Neural progenitor cell (in vitro differentiated cells): ENCODE measurements at regions not wholly inside any gene's neighbourhood (a gene's known extent, or its start where the extent isn't known, plus 50 kb on each side); places are given as distances from the start of the nearest gene placed in this dataset.

ENCODE experiments used
- DNase-seq: peaks from one replicate; pipeline ENCODE4 v3.0.0-alpha.2; 2016; ENCODE audit warnings: low spot score
- H2AFZ ChIP-seq: fragments of 200-600 bp; sonication (generic); replicated peaks from 2 replicates; pipeline ENCODE4 v1.6.1; 2016; ENCODE audit warnings: antibody characterized with exemption
- H3F3A ChIP-seq: fragments of 200-600 bp; sonication (generic); 2 replicates; pipeline ENCODE4 v1.6.1; 2016; ENCODE audit warnings: antibody characterized with exemption, low read depth
- H3K27ac ChIP-seq: fragments of 200-600 bp; sonication (generic); 2 replicates; pipeline ENCODE4 v1.5.1; 2016; ENCODE audit warnings: mild to moderate bottlenecking
- H3K27me3 ChIP-seq: fragments of 200-600 bp; sonication (generic); 2 replicates; pipeline ENCODE4 v1.6.1; 2016; ENCODE audit warnings: mild to moderate bottlenecking, moderate library complexity
- H3K36me3 ChIP-seq: fragments of 200-600 bp; sonication (generic); 2 replicates; pipeline ENCODE4 v1.5.1; 2016
- H3K4me1 ChIP-seq: fragments of 200-600 bp; sonication (generic); 2 replicates; pipeline ENCODE4 v1.6.1; 2016; ENCODE audit warnings: mixed run types
- H3K4me2 ChIP-seq: fragments of 200-600 bp; sonication (generic); 2 replicates; pipeline ENCODE4 v1.6.1; 2016
- H3K4me3 ChIP-seq: fragments of 200-600 bp; sonication (generic); 2 replicates; pipeline ENCODE4 v1.5.1; 2016
- H3K79me2 ChIP-seq: fragments of 200-600 bp; sonication (generic); 2 replicates; pipeline ENCODE4 v1.6.1; 2016; ENCODE audit warnings: low read depth
- H3K9ac ChIP-seq: fragments of 200-600 bp; sonication (generic); 2 replicates; pipeline ENCODE4 v1.6.1; 2016
- H3K9me3 ChIP-seq: fragments of 200-600 bp; sonication (generic); 2 replicates; pipeline ENCODE4 v1.5.1; 2016; ENCODE audit warnings: low read depth
- H4K20me1 ChIP-seq: fragments of 200-600 bp; sonication (generic); 2 replicates; pipeline ENCODE4 v1.6.1; 2016; ENCODE audit warnings: low read depth
- H3K27ac Mint-ChIP-seq: 3 replicates; pipeline ENCODE4 v1.8.0; 2021; ENCODE audit warnings: mixed read lengths
- H3K27me3 Mint-ChIP-seq: 2 replicates; pipeline ENCODE4 v1.8.0; 2022; ENCODE audit warnings: low read depth, mild to moderate bottlenecking, inconsistent platforms, moderate library complexity, mixed read lengths; ENCODE audit not compliant: insufficient read depth
- H3K36me3 Mint-ChIP-seq: 3 replicates; pipeline ENCODE4 v1.8.0; 2021; ENCODE audit warnings: mixed read lengths
- H3K4me1 Mint-ChIP-seq: 3 replicates; pipeline ENCODE4 v1.8.0; 2021; ENCODE audit warnings: mixed read lengths
- H3K4me3 Mint-ChIP-seq: 3 replicates; pipeline ENCODE4 v1.8.0; 2021; ENCODE audit warnings: mild to moderate bottlenecking, moderate library complexity, mixed read lengths
- H3K9me3 Mint-ChIP-seq: 3 replicates; pipeline ENCODE4 v1.8.0; 2020; ENCODE audit warnings: mixed read lengths
- EZH2 ChIP-seq: fragments of 200-600 bp; sonication (generic); IDR thresholded peaks from 2 replicates; pipeline ENCODE4 v1.6.1; 2017; ENCODE audit warnings: antibody characterized with exemption, mild to moderate bottlenecking, moderate library complexity
- EZH2phosphoT487 ChIP-seq: fragments of 200-600 bp; sonication (generic); IDR thresholded peaks from 2 replicates; pipeline ENCODE4 v1.6.1; 2017; ENCODE audit warnings: antibody characterized with exemption
- TF ChIP-seq, protein P1 (sequence below): fragments of 200-600 bp; sonication (generic); IDR thresholded peaks from 2 replicates; pipeline ENCODE4 v1.5.1; 2017; ENCODE audit warnings: antibody characterized with exemption, mild to moderate bottlenecking

GRCh38 chrX:95117556-95117955 lies 1443.5 kb downstream of the FAM133A start:
- no peaks in the 10 kb centered on the region for H3F3A ChIP-seq
- Mint-ChIP-seq H3K9me3 (no peaks in the 10 kb centered on the region), H3K4me3 (no peak overlapping the region), H3K27me3 (no peaks in the 10 kb centered on the region), H3K27ac (no peak overlapping the region), H3K36me3 (no peaks in the 10 kb centered on the region), H3K4me1 (no peaks in the 10 kb centered on the region)
- peaks cover 5% of the 10 kb centered on the region for H3K9me3 ChIP-seq
- no peaks in the 10 kb centered on the region for H3K4me1 ChIP-seq
- no peak overlapping the region for H3K4me3 ChIP-seq
- no peak overlapping the region for H3K4me2 ChIP-seq
- no peaks in the 10 kb centered on the region for H3K27me3 ChIP-seq
- no peaks in the 10 kb centered on the region for H3K79me2 ChIP-seq
- DNase-seq = no peak
- no peak overlapping the region for H3K9ac ChIP-seq
- H2AFZ ChIP-seq = no peak overlapping the region
- H4K20me1 ChIP-seq = no peaks in the 10 kb centered on the region
- TF ChIP-seq EZH2 (no peak), EZH2phosphoT487 (no peak)
- TF ChIP-seq, protein P1, sequence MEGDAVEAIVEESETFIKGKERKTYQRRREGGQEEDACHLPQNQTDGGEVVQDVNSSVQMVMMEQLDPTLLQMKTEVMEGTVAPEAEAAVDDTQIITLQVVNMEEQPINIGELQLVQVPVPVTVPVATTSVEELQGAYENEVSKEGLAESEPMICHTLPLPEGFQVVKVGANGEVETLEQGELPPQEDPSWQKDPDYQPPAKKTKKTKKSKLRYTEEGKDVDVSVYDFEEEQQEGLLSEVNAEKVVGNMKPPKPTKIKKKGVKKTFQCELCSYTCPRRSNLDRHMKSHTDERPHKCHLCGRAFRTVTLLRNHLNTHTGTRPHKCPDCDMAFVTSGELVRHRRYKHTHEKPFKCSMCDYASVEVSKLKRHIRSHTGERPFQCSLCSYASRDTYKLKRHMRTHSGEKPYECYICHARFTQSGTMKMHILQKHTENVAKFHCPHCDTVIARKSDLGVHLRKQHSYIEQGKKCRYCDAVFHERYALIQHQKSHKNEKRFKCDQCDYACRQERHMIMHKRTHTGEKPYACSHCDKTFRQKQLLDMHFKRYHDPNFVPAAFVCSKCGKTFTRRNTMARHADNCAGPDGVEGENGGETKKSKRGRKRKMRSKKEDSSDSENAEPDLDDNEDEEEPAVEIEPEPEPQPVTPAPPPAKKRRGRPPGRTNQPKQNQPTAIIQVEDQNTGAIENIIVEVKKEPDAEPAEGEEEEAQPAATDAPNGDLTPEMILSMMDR = no peak
- no peak overlapping the region for H3K27ac ChIP-seq
- H3K36me3 ChIP-seq = no peaks in the 10 kb centered on the region

- no peak overlapping the region for H3K4me3 ChIP-seq
- H3K9ac ChIP-seq = no peak overlapping the region
- Mint-ChIP-seq H3K9me3 (no peaks in the 10 kb centered on the region), H3K27me3 (no peaks in the 10 kb centered on the region), H3K36me3 (no peaks in the 10 kb centered on the region), H3K4me1 (no peaks in the 10 kb centered on the region), H3K4me3 (no peak overlapping the region), H3K27ac (no peak overlapping the region)
- no peaks in the 10 kb centered on the region for H3F3A ChIP-seq
- H4K20me1 ChIP-seq = no peaks in the 10 kb centered on the region
- H3K27ac ChIP-seq = no peak overlapping the region
- no peaks in the 10 kb centered on the region for H3K9me3 ChIP-seq
- no peak overlapping the region for H2AFZ ChIP-seq
- H3K4me1 ChIP-seq = no peaks in the 10 kb centered on the region
- TF ChIP-seq EZH2 = no peak
- TF ChIP-seq, protein P1 = peak; percentile 8
- no peak for TF ChIP-seq EZH2phosphoT487
- DNase-seq = no peak
- no peaks in the 10 kb centered on the region for H3K36me3 ChIP-seq
- H3K4me2 ChIP-seq = no peak overlapping the region
- H3K79me2 ChIP-seq = no peaks in the 10 kb centered on the region
- no peaks in the 10 kb centered on the region for H3K27me3 ChIP-seq
These were observed 1472.0 kb downstream of the FAM133A start for GRCh38 chrX:95145848-95146490.

- no peak overlapping the region for H3K4me3 Mint-ChIP-seq
- Histone ChIP-seq H2AFZ (no peak overlapping the region), H3K4me1 (no peaks in the 10 kb centered on the region), H3K9me3 (no peaks in the 10 kb centered on the region), H3K79me2 (no peaks in the 10 kb centered on the region), H3F3A (no peaks in the 10 kb centered on the region), H4K20me1 (no peaks in the 10 kb centered on the region), H3K27ac (no peak overlapping the region), H3K4me3 (no peak overlapping the region), H3K27me3 (no peaks in the 10 kb centered on the region), H3K4me2 (no peak overlapping the region), H3K9ac (no peak overlapping the region), H3K36me3 (no peaks in the 10 kb centered on the region)
- H3K27ac Mint-ChIP-seq = no peak overlapping the region
- no peaks in the 10 kb centered on the region for H3K4me1 Mint-ChIP-seq
- no peak for DNase-seq
- no peaks in the 10 kb centered on the region for H3K36me3 Mint-ChIP-seq
- no peaks in the 10 kb centered on the region for H3K9me3 Mint-ChIP-seq
- H3K27me3 Mint-ChIP-seq = no peaks in the 10 kb centered on the region
- TF ChIP-seq EZH2 = no peak
- no peak for TF ChIP-seq EZH2phosphoT487
- TF ChIP-seq, protein P1 = no peak
These were observed 1478.8 kb downstream of the FAM133A start for GRCh38 chrX:95152810-95153209.
